Posterior vena cava (tissue), 2 donors: ENCODE measurements at regions not wholly inside any gene's neighbourhood (a gene's known extent, or its start where the extent isn't known, plus 50 kb on each side); places are given as distances from the start of the nearest gene placed in this dataset.

Source experiments
- DNase-seq: peaks from one replicate; pipeline ENCODE4 v3.0.0-alpha.2; 2020; ENCODE audit warnings: low spot score
- intact Hi-C, 2 donors: fragments of 100-400 bp; cut with DNase I; formaldehyde crosslinking; loops; one replicate each; pipeline versions ENCODE4 v1.14.1 to v1.14.2; 2022 to 2023
- donor health status: DM: yes; HTN: yes; CAD: no.
- donor health status: DM: yes; HTN: yes; CAD: no.

- DNase-seq: no peak
- intact Hi-C loops: no loop called here
Observed at GRCh38 chr18:40962784-40963183, 992.2 kb upstream of the PIK3C3 start.

- DNase-seq: no peak
- intact Hi-C loops: no loop called here
Observed at GRCh38 chr18:40957533-40958070, 997.4 kb upstream of the PIK3C3 start.

- no peak for DNase-seq
- intact Hi-C loops: no loop called here
Observed at GRCh38 chr18:40956213-40956612, 998.8 kb upstream of the PIK3C3 start.

- no peak for DNase-seq
- intact Hi-C loops: no loop called here
Observed at GRCh38 chr18:40955351-40955750, 999.7 kb upstream of the PIK3C3 start.

GRCh38 chr18:40949114-40949950 is 1005.7 kb upstream of the PIK3C3 start:
- intact Hi-C loops: no loop called here
- no peak for DNase-seq

GRCh38 chr18:40944576-40944975 is 1010.5 kb upstream of the PIK3C3 start:
- intact Hi-C loops: no loop called here

GRCh38 chr18:40939656-40940515 is 1015.1 kb upstream of the PIK3C3 start:
- DNase-seq: peak; percentile 53
- intact Hi-C loops: no loop called here

More at GRCh38 chr18:40944576-40944975, 1010.5 kb upstream of the PIK3C3 start:
- no peak for DNase-seq

GRCh38 chr18:40938615-40939014 is 1016.4 kb upstream of the PIK3C3 start:
- DNase-seq: no peak
- intact Hi-C loops: no loop called here

- no peak for DNase-seq
- intact Hi-C loops: no loop called here
Observed at GRCh38 chr18:40937386-40937785, 1017.6 kb upstream of the PIK3C3 start.

- intact Hi-C loops: no loop called here
- no peak for DNase-seq
Observed at GRCh38 chr18:40935423-40935822, 1019.6 kb upstream of the PIK3C3 start.

- intact Hi-C loops: no loop called here
- no peak for DNase-seq
Observed at GRCh38 chr18:40932862-40933261, 1022.2 kb upstream of the PIK3C3 start.

- intact Hi-C loops: no loop called here
- DNase-seq: no peak
Observed at GRCh38 chr18:40930211-40930882, 1024.7 kb upstream of the PIK3C3 start.

GRCh38 chr18:40929399-40929798 is 1025.6 kb upstream of the PIK3C3 start:
- intact Hi-C loops: no loop called here
- DNase-seq: no peak

GRCh38 chr18:40926679-40927078 is 1028.4 kb upstream of the PIK3C3 start:
- DNase-seq: no peak
- intact Hi-C loops: no loop called here

GRCh38 chr18:40925071-40925541 is 1029.9 kb upstream of the PIK3C3 start:
- DNase-seq: no peak
- intact Hi-C loops: no loop called here

- intact Hi-C loops: no loop called here
- no peak for DNase-seq
Observed at GRCh38 chr18:40921845-40922629, 1033.0 kb upstream of the PIK3C3 start.

- DNase-seq: no peak
- intact Hi-C loops: no loop called here
Observed at GRCh38 chr18:40917056-40917455, 1038.0 kb upstream of the PIK3C3 start.

GRCh38 chr18:40915724-40916123 is 1039.3 kb upstream of the PIK3C3 start:
- intact Hi-C loops: no loop called here
- no peak for DNase-seq
